T-helper 1 cell treated with Interleukin-12 subunit alpha and Interleukin-12 subunit beta and Interleukin-4 antibody, amounts not matched to agents 30 ng/mL and 1 ng/mL, for 36 hours (primary cell): ENCODE measurements at regions not wholly inside any gene's neighbourhood (a gene's known extent, or its start where the extent isn't known, plus 50 kb on each side); places are given as distances from the start of the nearest gene placed in this dataset.
"Not testable (repeated sequence)": the region's sequence is repeated elsewhere in the genome, so short reads cannot be mapped to it uniquely, and the experiment has no call there.

Experiments used
- intact Hi-C: fragments of 100-400 bp; cut with micrococcal nuclease; formaldehyde crosslinking; loops from one replicate; pipeline ENCODE4 v1.15.1; 2024

DNA sequence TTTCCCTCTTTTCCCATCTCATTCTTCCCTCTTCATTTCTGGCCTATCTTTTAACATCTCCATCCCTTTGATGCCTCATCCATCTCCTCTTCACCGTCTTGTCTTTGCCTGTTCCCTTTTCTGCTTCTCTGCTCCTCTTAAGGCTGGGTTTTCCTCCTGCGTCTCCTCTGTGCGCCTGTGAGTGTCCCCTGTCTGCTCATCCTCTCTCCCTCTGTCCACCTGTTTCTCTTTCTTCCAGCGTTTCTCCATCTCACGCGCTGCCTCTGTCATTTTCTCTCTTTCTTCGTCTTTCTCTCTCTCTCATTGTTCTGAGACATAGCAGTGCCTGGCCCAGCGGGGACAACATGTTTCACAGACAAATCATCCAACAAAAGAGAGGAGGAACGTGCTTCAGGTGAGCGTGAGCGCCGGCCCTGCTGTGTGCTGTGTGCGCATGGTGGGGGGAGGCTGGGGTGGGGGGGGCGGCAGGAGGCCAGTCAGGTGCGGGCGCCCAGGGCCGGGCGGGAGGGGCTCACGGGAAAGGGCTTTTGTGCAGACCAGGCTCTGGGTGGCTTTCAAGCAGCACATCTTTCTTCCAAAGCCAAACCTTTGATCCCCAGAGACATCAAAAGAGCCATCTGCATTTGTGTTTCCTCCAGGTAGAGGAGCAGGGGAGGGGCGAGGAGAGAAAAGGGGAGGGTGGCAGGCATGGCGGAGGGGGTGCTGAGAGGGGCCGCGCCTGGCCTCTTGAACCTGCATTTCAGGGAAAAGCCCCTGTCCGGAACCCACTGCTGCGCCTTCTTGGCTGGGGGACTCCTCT, 121.3 kb downstream of the VEGFA start:
- intact Hi-C loops = no loop called here

DNA sequence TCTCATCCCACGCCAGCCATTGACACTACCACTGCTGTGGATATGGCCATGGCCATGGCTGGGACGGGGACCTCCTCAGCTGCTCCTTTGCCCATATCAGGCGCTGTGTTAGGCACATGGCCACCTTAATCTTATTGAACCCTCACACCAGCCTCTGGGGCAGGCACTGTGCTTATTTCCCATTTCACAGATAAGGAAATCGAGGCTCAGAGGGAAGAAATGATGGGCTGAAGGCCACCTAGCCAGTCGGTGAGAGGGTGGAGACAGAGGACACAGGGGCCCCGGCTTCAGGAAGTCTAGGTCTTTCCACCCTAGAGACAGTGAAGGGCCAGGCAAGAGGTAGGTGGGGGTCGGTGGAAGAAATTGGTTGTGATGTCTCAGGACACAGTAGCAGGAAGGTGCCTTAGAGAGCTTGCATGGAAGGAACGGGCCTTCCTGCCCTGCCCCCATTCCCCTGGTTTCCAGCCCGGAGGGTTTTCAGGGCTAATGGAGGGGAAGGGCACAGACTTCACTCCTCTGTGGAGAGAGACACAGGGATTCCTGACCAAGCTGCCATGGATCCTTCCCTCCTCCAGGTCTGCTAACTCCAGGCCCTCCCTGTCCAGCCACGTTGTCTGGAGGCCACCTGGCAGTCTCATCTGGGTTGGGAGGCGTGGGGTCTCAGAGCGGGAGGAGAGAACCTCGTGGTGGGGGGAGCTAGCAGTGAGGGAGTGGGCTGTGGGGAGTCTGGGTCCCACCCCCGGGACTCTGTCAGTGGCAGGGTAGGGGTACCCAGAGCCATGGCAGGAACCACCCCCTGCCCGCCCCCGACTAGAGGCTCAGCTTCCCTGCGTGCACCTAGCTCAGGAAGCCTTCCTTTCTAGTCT, 120.4 kb downstream of the VEGFA start:
- intact Hi-C loops = no loop called here

DNA sequence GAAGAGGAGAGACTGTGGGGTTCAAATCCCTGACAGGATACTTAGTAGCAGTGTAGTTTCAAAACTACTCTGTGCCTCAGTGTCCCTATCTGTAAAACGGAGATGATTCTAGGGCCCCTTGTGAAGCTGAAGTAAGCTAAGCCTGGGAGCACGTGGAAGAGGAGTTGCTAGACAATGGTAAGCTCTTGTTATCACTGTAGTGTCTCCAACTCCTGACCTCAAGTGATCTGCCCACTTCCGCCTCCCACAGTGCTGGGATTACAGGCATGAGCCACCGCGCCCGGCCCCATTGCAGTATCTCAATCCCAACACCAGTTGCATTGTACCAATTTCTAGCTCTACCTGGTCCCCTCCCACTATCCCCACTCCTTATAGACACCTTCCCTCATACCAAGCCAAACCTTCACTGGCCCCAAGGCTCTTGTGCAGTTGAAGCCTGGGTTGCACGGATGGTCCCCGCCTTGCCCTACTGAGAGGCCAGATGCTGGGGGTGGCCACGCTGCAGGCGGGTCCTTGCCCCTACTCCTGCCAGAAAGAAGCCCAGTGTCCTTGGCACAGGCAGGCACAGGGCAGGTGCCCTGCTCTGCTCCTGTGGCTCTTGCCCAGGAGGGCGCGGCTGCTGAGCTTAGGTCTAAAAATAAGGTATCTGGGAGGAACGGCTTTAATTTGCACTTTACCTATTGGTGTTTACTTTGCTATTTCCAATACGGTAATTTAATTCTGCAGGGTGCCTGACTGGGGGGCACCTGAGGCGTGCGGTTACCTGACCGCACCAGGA, 118.1 kb downstream of the VEGFA start:
- intact Hi-C loops = no loop called here

DNA sequence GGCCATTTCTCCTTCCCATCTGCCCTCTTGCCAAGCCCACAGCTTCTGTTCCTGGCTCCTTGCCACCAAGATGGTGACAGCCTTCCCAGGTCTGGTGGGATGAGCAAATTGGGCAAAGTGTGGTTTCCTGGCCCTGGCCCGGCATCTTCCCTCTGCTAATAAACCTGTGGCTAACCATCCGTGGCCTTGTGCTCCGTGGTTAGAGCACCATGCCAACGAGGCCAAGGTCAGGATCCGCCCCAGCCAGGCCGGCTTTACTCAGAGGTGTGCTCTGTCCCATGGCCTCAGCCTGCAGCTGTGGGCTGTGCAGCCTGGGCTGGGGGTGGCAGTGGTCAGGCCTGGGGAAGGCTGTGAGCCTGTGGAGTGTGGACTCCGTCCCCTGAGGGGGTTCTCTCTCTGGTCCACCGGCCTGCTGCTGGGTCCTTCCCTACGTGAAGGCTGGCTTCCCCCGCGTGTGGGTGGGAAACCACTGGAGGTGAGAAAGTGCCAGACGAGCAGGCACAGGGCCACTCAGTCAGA, 117.4 kb downstream of the VEGFA start:
- intact Hi-C loops = no loop called here

DNA sequence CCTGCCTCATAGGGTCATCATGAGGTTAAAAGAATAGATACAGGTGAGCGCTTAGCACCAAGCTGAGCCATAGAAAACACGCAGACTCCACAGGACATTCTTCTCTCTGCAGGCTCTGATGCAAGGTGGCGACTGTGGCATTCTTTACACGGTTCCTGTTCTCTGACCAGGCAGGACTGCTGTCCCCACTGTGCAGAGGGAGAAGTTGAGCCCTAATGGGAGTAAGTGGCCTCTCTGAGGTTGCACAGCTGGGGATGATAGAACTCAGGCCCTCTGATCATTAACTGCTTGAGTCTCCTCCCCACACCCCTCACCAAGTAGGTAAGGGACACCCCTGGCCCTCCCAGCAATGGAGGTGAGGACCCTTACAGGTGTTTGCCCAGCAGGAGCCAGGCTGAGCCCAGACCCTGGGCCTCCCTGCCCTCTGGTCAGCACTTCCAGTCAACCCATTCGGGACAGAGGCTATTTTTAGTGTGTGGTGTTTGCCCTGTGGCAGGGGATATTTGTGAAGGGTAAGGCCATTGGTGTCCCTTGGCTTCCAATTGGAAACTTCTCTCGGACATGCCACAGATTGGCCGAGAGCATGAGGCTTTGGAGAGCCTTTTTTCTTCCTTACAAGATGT, 116.8 kb downstream of the VEGFA start:
- intact Hi-C loops = no loop called here

DNA sequence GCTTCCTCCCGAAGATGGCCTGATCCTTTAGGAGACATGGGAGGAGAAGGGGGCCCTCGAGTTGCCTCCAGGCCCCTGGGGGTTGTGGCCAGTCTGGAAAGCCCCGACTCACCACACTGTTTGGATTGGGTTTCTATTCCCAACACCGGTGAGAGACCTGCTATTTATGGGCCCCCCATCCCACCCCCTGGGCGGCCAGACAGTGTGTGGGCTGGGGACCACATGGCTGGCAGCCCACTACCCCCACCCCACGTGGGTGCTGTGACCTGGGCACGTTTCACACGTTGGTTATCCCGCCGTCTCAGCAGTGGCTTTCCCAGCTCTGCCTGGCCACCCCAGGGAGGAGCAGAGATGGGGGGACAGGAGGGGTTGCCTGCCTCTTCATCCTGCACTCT, 116.1 kb downstream of the VEGFA start:
- intact Hi-C loops = no loop called here

DNA sequence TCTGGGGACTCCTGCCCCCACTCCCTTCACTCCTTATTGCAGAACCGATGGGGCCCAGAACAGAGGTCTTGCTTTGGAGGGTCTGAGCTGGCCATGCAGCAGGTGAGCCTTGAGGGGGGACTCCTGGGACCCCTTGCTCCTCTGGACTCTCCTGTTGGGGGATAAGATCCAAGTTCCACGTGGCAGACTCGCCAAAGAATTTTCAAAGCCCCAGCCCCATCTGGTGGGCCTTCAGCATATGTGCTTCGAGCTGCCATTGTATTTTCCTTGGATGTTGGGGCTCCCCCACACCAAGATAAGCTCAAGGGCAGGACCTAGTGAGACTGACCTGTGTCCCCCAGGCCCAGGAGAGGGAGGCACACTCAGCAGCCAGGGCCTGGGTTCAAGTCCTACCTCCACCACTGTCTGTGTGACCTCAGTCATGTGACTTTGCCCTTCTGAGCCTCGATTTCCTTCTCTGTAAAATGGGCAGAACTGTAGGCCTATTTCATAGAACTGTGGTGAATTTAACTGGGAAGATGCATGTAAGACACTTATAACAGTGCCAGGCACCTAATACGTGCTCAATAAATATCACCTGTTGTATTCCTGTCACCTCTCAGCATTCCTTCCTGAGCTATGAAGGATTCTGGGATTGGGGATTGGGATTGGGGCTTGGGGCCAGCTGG, 115.5 kb downstream of the VEGFA start:
- intact Hi-C loops = no loop called here

DNA sequence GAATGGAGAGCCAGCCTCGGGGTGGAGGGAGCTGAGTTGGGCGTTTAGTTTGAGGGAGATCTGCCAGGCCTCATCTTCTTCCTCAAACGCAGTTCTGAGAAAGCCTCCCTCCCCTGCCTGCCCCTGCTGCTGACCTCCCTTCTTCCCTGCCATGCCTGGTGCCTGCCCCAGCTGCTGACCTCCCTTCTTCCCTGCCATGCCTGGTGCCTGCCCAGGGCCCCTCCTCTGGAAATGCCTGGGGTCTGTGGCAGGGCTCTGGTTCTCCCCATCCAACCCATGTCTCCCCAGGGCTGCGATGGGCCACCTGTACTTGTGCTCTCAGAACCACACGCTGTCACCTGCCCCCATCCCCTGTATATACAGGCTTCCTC, 114.6 kb downstream of the VEGFA start:
- intact Hi-C loops = no loop called here

DNA sequence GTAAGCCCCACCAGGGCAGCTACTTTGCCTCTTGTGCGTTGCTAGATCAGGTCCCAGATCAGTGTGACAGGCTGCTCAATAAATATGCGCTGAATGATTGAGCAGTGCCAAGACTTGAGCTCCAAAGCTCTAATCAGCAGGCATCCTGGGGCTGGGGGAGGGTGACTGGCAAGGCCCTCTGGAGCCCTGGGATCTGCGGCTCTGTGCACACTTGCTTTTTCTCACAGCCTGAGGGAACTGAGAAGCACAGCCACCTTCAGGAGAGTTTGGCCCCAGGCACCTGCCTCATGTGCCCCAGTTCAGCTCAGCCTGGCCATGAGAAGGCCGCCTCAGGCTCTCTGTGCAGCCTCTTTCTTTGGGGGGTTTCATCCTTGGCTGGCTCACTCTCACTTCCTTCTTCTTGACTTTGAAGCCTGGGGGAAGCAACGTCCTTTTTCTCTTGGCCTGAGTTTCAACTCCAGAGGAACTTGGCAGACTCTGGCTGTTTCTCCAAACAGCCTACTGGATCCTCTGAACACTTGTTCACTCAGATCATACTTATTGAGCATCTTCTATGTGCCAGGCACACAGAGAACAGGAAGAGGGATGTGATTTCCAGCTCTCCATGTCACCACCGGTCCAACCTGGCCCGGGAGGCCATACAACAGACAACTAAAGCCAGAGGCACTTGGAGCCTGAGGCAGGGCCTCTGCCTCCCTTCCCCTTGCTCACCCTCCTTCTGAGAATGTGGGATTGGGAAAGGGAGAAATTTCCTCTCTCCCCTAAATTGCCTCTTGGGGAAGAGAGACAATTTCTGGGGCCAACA, 114.0 kb downstream of the VEGFA start:
- intact Hi-C loops = no loop called here

DNA sequence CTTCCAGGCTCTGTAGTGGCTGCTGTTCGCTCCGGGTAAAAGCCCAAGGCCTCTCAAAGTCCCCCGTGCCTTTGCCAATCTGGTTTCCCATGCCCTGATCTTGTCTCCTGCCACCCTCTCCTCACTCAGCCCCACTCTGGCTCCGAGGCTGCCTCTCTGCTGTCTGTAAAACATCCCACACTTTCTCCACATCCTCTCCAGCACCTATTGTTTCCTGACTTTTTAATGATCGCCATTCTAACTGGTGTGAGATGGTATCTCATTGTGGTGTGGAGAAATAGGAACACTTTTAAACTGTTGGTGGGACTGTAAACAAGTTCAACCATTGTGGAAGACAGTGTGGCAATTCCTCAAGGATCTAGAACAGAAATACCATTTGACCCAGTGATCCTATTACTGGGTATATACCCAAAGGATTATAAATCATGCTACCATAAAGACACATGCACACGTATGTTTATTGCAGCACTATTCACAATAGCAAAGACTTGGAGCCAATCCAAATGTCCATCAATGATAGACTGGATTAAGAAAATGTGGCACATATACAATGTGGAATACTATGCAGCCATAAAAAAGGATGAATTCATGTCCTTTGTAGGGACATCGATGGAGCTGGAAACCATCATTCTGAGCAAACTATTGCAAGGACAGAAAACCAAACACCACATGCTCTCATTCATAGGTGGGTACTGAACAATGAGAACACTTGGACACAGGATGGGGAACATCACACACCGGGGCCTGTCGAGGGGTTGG, 112.9 kb downstream of the VEGFA start:
- intact Hi-C loops = not testable (repeated sequence)

DNA sequence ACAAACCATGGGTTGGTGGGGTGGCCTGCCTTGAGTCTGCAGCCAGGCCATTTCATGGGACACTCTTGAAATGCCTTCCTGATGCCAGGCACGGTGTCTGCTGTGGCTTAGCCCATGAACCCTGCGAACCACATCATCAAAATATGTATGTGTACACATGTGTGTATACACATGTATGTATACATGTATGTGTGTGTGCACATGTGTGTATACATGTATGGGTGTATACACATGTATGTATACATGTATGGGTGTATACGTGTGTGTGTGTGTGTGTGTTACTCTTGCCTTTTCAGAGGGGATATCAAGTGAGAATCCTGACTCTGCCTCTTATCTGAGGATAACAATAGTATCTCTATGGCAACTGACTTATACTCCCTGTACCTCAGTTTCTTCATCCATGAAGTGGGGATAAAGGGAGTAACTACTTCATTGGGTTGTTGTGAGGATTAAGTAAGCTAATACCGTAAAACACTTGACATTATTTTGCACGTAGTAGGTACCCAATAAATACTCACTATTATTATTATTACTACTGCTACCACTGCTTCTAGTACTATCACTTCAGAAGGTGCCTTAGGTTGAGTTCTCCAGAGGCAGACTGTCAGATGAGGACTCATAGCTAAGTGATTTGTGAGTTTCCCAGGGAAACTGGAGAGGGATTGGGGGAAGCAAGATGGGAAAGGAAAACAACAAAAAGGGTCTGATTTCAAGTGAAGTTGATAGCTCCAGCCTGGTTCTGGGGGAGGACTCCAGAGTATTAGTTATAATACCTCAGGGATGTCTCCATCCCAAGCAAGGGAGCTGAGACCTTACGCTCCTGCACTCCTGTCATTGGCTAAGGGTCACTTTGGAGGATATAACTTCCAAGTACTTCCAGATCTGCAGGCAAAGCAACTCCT, 110.5 kb downstream of the VEGFA start:
- intact Hi-C loops = no loop called here

DNA sequence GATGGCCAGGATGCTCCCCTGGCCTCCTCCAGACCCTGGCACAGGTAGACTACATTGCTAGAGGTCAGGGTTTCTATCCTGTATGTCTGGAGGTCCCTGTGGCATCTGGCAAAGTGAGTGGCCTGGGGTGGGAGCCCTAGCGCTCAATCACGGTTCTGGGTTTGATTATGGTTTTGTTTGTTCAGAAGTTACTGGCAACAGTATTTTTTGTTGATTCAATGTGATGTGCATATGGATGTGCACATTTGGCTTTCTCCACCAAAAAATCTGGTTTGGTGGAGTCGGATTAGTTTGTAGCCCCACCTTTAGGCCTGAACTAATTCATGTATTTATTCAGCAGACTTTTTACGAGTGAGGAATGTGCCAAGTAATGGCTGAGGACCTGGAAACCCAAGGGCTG, 109.7 kb downstream of the VEGFA start:
- intact Hi-C loops = no loop called here

DNA sequence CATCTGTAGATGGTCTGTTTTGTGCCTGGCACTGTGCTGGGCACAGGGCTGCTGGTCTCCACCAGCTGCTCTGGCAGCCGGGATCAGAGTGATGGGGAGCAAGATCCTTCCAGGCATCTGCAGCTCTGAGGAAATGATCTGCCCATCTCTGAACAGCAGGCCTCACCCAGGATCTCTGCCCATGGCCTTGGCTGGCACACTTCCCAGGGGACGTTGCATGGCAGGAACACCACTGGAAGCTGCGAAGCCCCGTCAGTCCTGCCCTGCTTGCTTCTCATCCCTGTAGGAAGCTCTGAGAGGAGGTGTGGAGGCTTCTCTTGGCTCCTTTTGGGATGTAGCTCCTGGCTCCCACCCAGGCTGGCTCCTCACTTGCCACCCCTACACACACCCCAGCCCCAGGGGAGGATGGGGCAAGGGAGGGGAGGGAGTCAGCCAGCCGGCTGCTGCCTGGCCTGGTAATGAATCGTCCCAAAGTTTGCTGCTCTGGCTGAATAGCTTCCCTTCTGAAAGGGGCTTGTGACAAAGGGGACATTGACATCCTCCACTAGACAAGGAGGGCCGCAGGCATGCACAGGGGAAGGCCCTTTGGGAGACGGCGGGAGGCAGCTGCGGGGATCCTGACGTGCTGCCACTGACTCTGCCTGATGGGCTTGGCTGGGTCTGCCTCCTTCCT, 108.9 kb downstream of the VEGFA start:
- intact Hi-C loops = no loop called here

DNA sequence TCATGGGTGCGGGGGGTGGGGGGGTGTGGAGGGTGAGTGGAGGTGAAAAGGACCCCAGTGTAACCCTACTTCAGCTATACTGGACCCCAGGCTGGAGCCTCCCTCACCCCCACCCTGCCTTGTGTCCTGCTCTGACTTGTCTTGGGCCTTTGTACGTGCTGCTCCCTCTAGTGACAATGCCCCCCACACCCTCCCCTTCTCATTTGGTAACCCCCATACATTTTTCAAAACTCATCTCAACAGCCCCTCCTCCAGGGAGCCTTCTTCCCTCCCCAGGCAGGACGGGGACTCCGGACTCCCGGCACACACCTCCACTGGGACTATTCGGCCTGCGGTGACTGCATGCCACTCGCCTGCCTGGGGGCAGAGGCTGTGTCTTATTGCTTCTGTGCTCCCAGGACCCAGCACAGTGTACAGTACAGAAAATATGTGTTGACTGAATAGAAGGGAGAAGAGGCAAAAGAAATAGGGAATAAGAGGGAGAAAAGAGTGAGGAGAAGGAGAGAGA, 108.2 kb downstream of the VEGFA start:
- intact Hi-C loops = no loop called here

DNA sequence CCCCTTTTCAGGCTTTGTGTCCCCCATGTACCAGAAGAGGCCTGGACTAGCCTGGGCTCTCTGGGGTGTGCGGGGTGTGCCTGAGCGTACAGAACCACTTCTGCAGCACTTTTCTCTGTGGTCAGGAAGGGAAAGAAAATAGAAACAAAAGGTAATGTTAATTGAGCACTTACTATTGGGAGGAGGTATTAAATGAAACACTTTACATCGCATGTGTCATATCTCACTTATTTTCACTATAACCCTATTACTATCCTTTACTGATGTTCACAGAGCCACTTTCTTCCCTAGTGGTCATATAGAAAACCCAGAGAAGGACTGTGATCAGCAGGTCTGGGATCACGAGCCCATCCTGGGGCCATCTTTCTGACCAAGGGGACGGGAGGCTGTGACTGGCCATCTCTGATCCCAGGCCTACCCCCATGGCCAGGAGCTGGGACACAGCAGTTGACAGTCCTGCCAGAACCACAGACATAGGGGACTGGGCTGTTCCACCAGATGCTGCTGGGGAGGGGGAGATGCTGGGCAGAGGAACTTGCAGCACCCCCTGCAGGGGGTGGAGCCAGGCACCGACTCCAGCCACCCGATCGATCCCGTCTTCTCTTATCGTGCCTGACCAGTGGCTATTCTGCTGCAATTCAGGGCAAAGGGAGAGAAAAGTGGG, 107.6 kb downstream of the VEGFA start:
- intact Hi-C loops = no loop called here

DNA sequence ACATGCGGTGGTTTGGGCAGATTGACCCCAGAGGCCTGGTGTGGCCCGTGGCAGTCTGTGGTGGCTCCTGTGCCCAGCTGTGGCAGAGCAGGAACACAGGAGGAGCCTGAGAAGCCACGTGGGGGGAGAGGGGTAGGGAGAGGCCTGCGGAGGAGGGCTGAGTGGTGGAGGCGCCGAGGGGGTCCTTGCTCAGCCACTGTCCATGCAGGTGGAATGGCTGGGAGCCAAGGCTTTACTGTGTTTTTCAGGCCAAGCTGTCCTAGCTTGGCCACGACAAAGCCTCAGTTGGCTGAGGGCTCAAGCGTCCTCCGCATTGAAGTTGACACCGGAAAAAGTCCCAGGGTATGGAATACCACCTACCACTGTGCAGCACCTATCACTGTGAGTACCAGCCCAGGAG, 107.0 kb downstream of the VEGFA start:
- intact Hi-C loops = no loop called here

DNA sequence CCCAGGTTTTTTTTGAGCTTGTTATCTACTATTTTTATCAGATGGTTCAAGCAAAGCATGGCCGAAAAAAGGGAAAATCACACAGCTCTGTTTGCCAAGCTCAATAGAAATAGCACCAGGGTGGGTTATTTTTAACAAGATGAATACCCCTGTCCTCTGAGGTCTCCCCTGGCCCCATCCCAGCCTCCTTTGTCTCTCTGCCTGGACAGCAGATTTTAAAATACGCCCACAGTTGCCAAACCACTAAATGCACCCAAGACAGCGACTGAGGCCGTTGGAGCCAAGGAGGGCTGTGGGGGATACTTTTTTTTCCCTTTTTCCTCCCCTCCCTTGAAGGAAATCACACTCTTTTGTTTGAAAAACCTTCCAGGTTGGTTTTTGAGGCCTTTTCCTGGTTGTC, 106.6 kb downstream of the VEGFA start:
- intact Hi-C loops = no loop called here
